IMR-90 (cell line): ENCODE measurements at regions not wholly inside any gene's neighbourhood (a gene's known extent, or its start where the extent isn't known, plus 50 kb on each side); places are given as distances from the start of the nearest gene placed in this dataset.

Experiments used
- CEBPB ChIP-seq: IDR thresholded peaks from 2 replicates; pipeline ENCODE4 v1.6.1; 2012; ENCODE audit warnings: low read depth, low read length, improper control_type of control experiment
- CTCF ChIP-seq: conservative IDR thresholded peaks from 2 replicates; pipeline ENCODE4 v1.5.1; 2012; ENCODE audit warnings: mild to moderate bottlenecking, low read depth, low read length, improper control_type of control experiment
- POLR2A ChIP-seq: IDR thresholded peaks from 2 replicates; pipeline ENCODE4 v1.6.1; 2012; ENCODE audit warnings: mild to moderate bottlenecking, low read depth, low read length

GRCh38 chr7:114086914-114087652 is 168.3 kb upstream of the PPP1R3A start:
- TF ChIP-seq CTCF (no peak), CEBPB (no peak), POLR2A (no peak)
